ENCODE measurements at regions not wholly inside any gene's neighbourhood (a gene's known extent, or its start where the extent isn't known, plus 50 kb on each side); places are given as distances from the start of the nearest gene placed in this dataset.

DNA sequence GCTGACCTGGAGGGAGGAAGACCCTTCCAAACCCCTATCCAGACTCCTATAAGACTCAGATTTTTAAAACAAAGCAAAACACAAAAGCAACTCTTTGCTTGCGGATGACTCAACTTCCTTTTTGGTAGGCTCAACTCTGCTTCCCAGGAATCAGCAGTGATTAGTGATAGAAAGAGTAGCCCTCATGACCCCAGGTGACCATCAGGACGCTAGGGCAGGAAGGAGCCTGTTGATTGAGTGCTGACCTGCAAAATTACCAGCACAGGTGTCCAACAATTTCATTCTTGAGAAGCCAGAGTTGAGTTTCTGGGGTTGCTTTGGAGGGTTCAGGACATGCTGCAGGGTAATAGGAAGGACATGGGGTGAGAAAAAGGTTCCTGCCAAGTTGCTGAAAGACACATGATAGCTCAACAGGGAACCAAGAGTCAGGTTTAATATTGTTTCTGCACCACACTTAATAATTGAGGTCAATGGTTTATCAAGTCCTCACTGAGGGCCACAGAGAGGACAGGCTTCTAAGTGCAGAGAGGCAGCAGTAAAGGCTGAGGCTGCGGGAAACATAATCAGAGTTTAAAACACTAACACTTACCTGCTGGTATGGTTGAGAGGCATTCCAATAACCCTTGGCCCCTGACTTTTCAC lies 67.4 kb upstream of the BMP2 start:
- no peak for TF ChIP-seq ZNF274 (IDR thresholded peaks at IDR 0.05; ENCODE audit: low read depth, low read length)
- no peak for TF ChIP-seq SUZ12 (IDR thresholded peaks at IDR 0.05; ENCODE audit: extremely low read depth, insufficient read depth, insufficient read length)

Measured in NT2/D1 (cell line).